Neural crest cell (in vitro differentiated cells): ENCODE measurements at regions not wholly inside any gene's neighbourhood (a gene's known extent, or its start where the extent isn't known, plus 50 kb on each side); places are given as distances from the start of the nearest gene placed in this dataset.

Experiments used
- DNase-seq: peaks from one replicate; pipeline ENCODE4 v3.0.0; 2021; ENCODE audit warnings: low read depth, mixed read lengths, low spot score
- H3K27ac Mint-ChIP-seq: one replicate; pipeline ENCODE4 v1.8.0; 2021; ENCODE audit warnings: mild to moderate bottlenecking, mixed read lengths; ENCODE audit not compliant: unreplicated experiment
- H3K27me3 Mint-ChIP-seq: 2 replicates; pipeline ENCODE4 v1.8.0; 2021; ENCODE audit warnings: low read depth, mild to moderate bottlenecking, mixed read lengths
- H3K36me3 Mint-ChIP-seq: 2 replicates; pipeline ENCODE4 v1.8.0; 2021; ENCODE audit warnings: low read depth, mild to moderate bottlenecking, mixed read lengths
- H3K4me1 Mint-ChIP-seq: 2 replicates; pipeline ENCODE4 v1.8.0; 2021; ENCODE audit warnings: mixed read lengths
- H3K4me3 Mint-ChIP-seq: one replicate; pipeline ENCODE4 v1.8.0; 2021; ENCODE audit warnings: mild to moderate bottlenecking, mixed read lengths
- H3K9me3 Mint-ChIP-seq: 2 replicates; pipeline ENCODE4 v1.8.0; 2021; ENCODE audit warnings: mixed read lengths
- CTCF ChIP-seq: fragments of 200-600 bp; sonication (generic); conservative IDR thresholded peaks from 2 replicates; pipeline ENCODE4 v1.5.0; 2021; ENCODE audit warnings: antibody characterized with exemption, mild to moderate bottlenecking

- no peak for TF ChIP-seq CTCF
- H3K27me3 Mint-ChIP-seq, result no peaks in the 10 kb centered on the region
- peaks cover 14% of the 10 kb centered on the region for H3K36me3 Mint-ChIP-seq
- no peak for DNase-seq
- peaks cover 14% of the 10 kb centered on the region for H3K9me3 Mint-ChIP-seq
- peak overlapping the region; percentile 93 for H3K27ac Mint-ChIP-seq
- H3K4me1 Mint-ChIP-seq, result peaks cover 34% of the 10 kb centered on the region
- no peak overlapping the region for H3K4me3 Mint-ChIP-seq
These were observed 54.4 kb upstream of the IRF2 start for GRCh38 chr4:184528713-184529112.

GRCh38 chr4:184528051-184528450, 53.7 kb upstream of the IRF2 start:
- peaks cover 29% of the 10 kb centered on the region for H3K4me1 Mint-ChIP-seq

DNA sequence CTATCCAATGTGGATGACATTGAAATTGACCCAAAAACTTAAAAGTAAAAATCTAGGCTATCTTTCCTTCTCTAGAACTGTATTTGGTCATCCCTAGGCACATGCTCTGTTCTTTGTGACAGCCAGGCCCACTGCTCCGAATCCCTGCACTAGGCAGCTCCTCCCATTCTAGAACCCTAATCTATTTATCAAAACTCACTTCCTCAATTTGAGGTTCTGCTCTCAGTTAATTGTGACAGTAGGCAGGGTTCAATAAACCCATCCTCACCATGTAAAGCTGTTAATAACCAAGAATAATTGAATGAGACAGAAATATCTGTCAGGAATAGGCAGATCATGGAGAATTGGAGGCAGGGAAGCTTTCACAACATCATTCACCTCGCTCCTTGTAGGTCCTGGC, 51.9 kb upstream of the IRF2 start:
- TF ChIP-seq CTCF, result no peak
- Mint-ChIP-seq H3K4me3 (no peak overlapping the region), H3K9me3 (peaks cover 19% of the 10 kb centered on the region), H3K27me3 (no peaks in the 10 kb centered on the region), H3K36me3 (peaks cover 19% of the 10 kb centered on the region), H3K27ac (no peak overlapping the region), H3K4me1 (peaks cover 29% of the 10 kb centered on the region)
- no peak for DNase-seq

More at GRCh38 chr4:184528051-184528450, 53.7 kb upstream of the IRF2 start:
- no peak for TF ChIP-seq CTCF
- H3K4me3 Mint-ChIP-seq, result no peak overlapping the region
- H3K27ac Mint-ChIP-seq, result peak overlapping the region; percentile 40
- H3K36me3 Mint-ChIP-seq, result peaks cover 14% of the 10 kb centered on the region
- no peak for DNase-seq
- H3K9me3 Mint-ChIP-seq, result peaks cover 15% of the 10 kb centered on the region
- H3K27me3 Mint-ChIP-seq, result no peaks in the 10 kb centered on the region
